T-helper 2 cell (primary cell): ENCODE measurements at regions not wholly inside any gene's neighbourhood (a gene's known extent, or its start where the extent isn't known, plus 50 kb on each side); places are given as distances from the start of the nearest gene placed in this dataset.

ENCODE experiments used
- DNase-seq, 5 experiments: peaks; one replicate each; pipeline versions ENCODE4 v3.0.0 to v3.0.0-alpha.2; 2012 to 2022

DNA sequence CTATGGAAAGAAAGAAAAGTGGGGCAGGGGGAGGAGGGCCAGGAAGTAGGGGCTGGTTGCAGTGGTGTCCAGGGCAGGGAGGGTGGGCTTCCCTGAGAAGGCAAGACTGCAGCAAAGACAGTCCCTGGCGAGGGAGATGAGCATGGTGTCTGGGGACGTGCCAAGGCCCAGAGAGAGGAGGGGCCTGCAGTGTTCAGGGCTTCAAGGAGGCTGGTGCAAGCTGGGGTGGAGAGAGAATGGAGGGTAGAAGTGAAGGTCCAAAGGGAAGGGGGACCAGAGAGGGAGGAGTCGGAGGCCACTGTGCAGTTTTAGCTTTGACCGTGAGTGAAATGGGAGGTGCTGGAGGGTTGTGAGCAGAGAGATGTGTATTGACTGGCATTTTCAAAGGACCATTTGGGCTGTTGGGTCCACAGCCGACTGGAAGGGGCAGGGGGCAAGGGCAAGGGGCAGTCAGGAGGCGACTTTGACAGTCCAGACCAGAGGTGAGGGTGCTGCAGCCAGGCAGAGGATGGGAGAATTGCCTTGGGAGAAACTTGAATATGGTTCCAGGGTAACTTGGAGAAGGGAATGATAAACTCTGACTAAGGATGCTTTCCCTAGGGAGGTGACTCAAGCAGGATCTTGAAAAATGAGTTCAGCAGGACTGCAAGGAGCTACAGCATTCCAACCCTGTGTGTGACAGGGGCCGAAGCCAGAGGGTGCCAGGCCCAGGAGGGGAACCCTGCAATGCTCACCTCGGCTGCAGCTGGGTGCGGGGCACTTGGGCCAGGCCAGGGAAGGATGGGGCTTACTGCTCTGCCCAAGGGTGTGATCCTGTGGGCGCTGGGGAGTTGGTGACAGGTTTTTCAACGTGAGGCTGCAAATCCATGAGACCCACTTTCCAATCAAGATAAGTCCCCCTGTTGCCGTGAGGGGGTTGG lies 177.1 kb upstream of the HAAO start:
- no peak for DNase-seq

DNA sequence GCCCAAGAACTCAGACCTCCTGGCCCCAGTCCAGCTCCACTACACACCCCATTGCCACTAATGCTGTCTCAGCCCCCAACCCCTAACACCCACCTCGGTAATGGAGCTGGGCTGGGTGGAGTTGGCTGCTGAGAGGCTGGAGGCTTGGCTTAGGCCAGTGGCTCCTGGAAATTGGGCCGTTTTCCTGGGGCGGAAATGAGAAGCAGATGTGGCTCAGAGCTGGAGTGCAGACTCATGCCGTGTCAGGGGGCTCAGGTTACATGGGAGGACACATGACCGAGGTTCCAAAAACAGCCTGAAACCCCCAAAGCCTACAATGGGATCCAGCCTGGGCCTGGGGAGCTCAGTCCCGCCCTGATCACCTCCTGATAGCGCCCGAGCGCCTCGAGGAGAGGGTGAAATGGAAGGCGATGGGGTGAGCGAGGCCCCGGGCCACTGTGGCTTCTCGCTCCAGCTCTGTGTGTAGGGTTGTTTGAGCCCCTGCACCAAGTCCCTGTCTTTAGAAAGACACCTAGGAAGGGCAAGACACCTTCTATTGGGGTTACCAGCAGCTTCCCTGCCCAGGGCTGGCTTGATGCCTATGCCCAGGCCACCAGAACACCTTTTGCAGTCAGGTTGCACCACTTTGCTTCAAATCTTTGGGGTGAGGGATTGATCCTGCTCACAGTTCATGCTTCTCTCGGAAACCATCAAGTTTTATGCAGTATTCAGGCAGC lies 175.7 kb upstream of the HAAO start:
- DNase-seq: no peak

DNA sequence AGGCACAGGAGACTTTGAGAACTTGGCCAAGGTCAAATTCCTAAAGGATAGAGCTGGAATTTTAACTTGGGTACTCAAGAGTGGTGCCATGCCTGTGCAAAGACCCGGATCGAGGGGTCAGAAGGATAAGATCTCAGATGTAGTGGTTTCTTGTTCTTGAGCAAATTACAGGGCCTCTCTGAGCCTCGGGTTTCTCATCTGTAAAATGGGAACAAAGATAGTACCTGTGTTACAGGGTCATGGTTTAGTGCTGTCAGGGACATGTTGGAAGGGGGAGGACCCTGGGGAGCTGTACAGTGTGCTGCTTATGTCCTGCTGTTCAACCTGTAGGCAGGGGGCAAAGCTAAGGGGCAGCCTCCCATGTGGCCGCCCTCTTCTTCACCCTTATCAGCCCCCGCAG lies 173.5 kb upstream of the HAAO start:
- no peak for DNase-seq

DNA sequence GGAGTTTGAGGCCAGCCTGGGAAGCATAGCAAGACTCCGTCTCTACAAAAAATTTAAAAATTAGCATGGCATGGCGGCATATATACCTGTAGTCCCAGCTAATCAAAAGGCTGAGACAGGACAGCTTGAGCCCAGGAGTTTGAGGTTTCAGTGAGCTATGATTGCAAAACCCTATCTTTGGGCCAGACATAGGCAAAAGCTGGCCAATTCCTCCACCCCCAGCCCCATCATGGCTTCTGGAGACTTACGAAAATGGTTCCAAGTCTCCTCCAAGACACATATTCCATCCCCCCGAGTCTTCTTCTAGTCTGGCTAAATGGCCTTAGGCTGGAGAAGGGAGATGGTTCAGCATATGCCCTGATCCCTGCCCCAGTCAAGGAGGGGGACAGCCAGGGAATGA lies 172.8 kb upstream of the HAAO start:
- DNase-seq: no peak

DNA sequence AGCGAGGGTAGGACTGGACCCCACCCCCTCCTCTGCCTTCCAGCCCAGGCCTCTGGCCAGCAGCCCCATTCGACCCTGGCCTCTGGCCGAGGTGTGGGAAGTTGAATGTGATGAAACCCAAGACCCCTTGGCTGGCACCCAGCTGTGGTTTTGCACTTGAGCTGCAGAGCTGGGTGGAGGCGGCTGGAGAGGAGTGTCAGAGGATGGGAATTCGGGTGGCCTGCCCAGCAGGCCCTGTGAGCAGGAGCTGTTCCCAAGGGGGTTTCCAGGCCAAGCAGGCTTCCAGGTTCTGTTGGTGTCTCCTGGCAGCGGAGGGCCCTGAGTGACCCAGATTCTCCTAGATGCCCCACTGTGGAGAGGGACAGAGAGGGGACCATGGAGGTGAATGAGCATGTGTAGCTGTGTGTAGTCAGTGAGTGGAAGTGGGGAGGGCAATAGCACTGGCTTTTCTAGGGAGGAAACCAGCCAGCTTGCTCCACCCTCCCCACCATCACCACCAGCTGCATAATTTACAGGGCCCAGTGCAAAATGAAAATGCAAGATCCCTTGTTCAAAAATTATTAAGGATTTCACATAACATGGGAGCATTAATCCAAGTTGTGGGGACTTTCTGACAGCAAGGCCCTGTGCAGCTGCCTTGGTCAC lies 172.2 kb upstream of the HAAO start:
- DNase-seq: no peak

DNA sequence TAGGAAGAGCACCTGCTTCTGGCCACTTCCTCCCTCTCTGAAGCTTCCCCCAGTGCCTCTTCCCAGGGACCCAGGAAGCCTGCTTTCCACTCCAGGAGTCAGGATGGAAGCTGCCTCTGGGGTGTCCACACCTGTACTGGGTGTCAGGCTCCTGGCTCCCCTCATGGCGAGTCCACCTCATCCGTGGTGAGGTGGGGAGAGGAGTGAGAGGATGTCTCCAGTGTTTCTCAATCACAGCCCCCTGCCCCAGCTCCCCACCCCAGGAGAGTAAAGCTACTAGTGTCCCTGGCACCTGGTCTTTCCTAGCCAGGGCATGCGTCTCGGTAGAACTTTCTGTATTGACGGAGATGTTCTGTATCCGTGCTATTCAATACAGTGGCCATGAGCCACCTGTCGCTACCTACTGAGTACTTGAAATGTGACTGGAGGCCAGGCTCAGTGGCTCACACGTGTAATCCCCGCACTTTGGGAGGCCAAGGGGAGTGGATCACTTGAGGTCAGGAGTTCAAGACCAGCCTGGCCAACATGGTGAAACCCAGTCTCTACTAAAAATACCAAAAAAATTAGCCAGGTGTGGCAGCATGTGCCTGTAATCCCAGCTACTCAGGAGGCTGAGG lies 171.2 kb upstream of the HAAO start:
- no peak for DNase-seq

DNA sequence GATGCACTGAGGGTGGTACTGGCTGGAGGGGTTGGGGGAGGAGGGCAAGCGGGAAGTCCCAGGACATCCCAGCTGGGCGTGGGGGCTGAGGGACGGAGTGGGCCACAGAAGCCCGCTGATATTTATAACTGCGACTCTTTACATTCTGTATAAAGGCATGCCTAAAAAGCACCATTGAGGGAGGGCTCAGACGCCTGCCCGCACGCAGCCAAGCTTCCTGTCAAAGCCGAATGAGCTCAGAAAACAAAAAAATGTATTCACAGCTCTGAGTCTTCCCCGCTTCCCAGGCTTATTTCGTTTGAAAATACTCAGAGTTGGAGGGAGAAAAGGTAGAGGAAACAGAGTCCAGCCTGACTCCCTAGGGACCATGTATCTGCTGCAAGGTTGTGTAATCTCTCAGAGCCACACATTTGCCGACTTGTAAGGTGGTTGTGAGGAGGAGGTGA lies 170.1 kb upstream of the HAAO start:
- peak in 1 of 5 experiments; percentile 18 for DNase-seq

DNA sequence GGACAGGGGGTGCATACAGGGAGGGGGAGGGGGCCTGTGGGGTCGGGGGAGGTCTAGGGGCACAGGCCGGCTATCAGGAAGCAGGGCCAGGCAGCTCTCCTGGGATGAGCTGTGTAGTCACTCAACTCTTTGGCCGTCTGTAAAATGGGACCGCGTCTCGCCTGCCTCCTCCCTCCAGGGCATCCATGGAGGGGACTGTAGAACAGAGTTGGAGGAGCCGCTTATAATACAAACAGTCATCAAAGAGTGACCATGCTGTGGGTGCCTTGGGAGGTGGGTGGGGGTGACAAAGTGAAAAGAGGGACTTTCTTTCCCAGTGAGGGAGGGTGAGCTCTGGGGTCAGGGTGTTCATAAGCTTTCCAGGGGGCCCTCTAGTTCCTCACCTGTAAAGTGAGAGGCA lies 169.6 kb upstream of the HAAO start:
- DNase-seq: no peak

DNA sequence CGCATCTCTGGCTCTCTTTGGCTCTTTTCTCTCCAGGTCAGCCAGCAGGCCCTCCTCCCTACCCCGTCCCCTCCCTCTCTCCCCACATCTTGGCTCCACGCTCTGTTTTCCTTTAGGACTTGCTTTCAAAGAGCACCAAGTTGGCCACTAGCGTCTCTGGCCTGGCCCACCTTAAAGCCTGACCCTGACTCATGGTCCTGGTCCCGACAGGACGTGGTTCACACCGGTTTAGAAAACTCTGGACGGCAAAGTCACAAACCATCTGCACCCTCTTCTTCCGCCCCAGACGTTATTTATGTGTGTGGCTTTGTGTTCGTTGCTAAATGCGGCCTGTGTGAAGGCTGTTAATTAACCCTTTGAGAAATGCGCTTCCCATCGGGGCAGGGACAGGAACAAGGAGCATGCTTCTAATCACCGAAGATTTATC lies 169.0 kb upstream of the HAAO start:
- no peak for DNase-seq

DNA sequence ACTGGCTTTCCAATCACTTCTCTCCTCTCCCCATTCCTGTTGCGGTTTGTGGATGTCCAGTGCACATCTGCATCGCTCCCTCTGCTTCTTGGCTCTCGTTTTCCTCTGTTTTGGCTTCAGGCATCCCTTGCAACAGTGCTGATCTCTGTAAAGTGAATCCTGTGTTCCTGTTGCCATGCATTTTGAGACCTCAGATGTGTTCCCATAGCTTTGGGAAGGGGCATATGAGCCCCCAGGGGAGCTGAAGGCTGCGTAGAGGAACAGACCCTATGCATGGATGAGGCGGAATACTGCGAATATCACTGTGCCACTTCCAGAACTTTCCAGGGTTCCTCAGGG lies 168.4 kb upstream of the HAAO start:
- DNase-seq: no peak

DNA sequence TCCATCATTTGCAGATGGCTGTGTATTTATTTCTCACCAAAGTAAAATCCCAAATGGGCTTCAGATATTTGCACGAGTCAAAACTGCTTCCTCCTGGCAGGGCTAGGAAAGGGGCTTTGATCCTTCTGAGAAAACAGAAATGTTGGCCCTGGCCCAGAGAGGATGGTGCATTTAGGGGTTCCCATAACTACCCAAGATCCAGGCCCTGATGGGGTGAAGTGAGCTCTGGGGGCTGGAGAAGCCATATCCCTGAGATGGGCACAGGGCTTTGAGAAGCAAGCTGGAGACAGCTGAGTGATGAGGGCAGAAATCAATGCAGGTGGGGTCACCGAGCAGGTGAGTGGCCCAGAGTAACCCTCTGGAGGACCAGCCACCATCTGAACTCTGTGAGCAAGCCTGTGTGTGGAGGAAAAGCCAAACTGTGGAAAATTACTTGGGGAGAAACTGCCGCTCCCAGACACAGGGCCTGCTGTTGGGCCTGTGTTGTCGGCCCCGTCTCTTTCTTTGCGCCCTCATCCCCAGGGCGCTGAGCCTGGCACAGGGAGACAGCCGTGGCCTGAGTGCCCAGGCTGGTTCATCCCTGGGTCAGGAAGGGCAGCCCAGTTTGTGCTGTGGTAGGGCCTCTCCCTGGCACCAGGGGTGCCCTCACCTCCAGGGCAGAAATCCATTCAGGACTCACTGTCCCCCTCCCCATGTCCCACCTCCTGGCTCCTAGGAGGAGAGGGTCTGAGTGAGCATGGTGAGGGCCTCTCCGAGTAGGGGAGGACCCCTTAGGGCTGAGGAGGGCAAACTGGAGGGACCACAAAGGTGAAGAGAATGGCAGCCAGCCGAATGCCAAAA lies 167.8 kb upstream of the HAAO start:
- no peak for DNase-seq

DNA sequence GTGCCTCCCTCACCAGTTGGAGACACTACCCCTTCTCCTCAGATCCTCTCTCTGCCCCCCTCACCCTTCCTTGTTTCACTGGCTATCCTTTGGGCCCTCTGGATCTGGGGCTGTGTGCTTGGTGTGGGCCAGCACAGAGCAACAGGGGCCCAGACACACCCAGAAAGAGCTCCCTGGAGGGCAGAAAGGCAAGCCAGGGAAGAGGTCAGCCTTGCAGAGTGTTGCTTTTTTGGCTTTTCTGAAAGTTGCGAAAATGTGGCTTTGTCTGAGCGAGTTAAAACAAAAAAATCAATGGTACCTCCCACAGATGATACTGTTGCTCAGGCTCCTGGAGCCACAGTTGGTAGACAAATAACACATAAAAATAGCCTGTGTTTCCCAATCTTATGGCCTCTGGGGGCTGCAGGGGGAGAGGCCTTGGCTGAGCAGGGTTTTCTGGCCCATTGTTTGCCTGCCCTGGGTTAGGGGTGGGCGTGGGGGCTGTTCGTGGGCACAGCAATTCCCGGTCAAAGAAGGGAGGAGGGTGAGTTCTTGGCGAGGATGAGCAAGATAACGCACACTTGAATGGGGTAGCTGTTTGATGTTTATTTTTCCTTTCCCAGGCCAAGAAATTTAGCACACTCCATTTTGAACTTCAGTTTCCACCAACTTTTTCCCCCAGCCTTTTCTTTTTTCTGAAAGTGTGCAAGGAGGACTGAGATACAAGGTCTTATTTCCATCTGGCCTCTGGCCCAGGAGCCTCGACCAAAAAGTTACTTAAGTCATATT lies 167.0 kb upstream of the HAAO start:
- no peak for DNase-seq

DNA sequence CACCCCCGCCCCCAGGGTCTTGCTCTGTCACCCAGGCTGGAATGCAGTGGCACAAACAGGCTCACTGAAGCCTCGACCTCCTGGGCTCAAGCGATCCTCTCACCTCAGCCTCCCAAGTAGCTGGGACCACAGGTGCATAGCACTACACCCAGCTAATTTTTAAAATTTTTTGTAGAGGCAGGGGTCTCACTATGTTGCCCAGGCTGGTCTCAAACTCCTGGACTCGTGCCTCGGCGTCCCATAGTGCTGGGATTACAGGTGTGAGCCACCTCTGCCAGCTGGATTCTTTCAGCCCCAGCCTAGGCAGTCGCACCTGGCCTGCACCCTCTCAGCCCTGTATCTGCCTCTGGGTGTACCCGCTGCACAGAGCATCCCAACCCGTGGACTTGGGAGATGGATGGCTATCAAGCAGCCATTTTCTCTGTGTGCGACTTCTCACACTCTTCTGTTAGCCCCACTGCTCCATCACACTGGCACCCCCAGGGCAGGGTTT lies 166.4 kb upstream of the HAAO start:
- no peak for DNase-seq

DNA sequence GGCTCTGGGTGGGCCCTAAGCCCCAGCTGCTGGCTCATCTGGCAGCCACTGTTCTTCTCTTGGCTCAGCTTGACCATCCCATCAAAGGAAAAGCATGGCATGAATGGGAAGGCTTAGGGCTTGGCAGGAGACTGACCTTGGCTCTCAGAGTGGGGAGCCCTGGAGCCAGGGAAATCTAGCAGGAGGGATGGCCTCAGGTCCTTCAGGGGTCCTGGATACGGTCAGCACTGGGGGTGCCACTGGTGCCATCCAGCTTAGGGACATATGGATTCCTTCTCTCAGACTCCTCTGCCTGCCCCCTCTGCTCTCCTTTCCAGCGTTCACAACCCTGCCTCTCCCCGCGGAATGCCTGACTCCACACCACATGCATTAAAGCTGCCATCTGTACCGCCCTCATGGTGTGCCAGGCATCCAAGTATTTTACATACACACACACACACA lies 165.5 kb upstream of the HAAO start:
- no peak for DNase-seq

DNA sequence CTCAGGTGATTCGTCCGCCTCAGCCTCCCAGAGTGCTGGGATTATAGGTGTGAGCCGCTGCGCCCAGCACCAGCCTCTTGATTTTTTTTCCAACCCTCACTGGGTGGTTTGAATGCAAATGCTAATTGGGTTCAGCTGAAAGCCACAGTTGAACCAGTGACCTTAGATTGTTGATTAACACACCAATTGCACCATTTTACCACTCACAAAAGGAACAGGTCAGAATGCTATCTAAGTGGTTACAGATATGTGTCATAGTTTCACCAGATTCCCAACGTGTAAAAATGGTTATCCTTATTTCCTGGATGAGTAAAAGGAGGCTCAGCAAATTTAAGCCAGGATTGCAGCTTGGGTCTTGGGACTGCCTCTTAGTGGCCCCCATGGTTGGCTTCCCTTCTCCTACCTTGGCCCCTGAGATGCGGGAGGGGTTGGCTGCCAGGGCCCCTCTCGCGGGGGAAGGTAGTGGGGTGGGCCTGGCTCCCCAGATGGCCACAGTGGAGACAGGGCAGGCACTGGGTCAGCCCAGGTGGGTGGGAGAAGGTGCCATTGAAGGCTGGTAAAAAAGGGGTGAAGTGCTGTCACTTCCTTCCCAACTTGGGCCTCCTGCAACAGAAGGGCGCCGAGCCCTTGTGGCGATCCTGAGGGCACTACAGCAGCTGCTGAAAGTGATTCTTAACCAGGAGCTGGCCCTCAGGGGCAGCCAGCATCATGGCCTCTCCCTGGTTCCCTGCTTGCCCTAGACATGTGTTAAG lies 164.9 kb upstream of the HAAO start:
- no peak for DNase-seq

DNA sequence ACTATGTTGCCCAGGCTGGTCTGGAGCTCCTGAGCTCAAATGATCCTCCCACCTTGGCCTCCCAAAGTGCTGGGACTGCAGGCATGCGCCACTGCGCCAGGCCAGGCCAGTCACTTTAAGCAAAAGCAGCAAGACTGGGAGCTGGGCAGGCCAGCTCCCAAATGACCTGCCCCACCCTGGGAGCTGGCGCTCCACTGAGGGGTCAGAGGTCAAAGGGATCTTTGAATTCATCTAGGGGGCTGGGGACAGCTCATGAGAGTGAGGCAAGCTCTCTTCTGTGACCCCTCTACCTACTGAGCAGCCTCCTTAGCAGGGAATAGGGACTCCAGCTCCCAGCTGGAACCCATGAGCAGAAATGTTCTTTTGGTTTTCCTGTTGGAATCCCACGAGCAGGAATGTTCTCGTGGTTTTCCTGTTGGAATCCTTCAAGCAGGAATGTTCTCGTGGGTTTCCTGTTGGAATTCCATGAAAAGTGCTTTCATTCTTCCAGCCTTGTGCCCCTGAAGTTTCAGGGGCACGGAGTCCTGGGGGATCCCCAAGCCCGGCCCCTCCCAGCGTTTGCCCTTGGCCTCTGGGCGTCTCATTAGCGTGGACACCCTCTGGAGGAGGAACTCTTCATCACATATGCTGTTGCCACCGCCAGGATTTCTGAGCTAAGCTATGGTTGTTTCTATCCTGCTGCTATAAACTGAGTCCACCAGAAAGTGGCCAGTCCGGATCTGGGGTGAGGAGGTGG lies 162.0 kb upstream of the HAAO start:
- no peak for DNase-seq

DNA sequence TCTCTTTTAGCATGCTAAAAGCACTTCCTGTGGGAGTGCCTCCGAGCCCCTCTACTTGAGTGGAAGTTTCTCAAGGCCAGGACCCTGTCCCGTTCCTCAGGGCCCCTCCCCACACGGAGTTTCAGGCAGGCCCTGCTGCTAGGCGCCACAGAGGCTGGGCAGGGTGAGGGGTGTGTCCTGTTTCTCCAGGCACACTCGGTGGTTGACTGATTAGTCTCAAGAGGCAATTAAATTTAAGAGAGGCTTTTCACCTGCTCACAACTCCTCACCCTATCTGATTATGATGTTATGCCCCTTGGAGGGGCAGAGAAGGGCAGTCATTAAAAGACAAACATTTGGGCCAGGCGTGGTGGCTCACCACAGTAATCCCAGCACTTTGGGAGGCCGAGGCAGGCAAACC lies 160.8 kb upstream of the HAAO start:
- DNase-seq: no peak

DNA sequence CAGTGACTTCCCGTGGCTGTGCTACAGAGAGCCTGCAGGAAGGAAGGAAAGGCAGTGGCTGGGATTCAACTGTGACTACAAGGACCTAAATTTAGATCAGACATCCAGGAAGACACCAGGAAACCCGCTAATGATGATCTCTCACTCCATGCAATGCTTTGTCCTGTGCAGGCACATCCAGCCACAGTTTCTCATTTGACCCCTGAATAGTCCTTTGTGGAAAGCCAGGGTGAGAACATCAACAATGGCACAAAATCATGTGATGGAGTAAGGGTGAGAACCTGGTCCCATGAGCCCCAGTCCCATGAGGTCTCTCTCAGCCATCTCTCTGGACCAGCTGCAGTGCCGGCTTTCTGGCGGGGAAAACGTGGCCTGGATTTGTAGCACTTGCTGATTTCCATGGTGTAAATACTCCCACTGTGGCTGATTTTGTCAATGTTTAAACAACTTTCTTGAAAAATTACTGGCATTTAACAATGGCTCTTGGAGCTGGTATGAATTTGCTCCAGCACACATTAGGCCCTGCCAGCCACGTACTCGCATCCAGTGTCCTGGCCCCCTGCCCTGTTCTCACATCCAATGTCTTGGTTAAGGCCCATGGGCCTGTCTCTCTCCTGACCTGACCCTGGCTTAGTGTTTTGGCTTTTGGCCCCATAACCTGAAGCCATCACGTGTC lies 159.0 kb upstream of the HAAO start:
- DNase-seq: no peak

DNA sequence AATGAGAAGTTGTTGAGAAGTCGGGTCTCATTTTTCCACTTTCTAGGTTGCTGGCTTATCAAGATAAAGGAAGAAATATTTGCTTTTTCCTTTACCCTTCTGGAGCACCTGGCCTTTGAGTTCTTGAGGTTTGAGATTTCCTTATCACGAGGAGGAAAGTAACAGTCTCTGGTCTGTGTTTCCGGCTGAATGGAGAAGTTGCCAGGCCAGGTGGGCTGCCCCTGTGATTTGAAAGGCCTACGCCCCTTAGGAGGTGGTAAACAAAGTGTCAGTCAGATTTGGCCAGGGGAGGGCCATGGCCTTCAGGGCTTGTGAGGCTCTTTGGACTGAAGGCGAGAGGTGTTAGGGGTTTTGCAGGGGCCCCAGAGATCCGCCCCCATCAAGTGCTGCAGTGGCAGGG lies 156.7 kb upstream of the HAAO start:
- DNase-seq: no peak
